Coronary artery (tissue), 2 donors: ENCODE measurements at regions not wholly inside any gene's neighbourhood (a gene's known extent, or its start where the extent isn't known, plus 50 kb on each side); places are given as distances from the start of the nearest gene placed in this dataset.

ENCODE experiments used
- DNase-seq: peaks from one replicate; pipeline ENCODE4 v3.0.0-alpha.2; 2017; ENCODE audit warnings: low spot score
- H3K27ac ChIP-seq, 2 donors: fragments of 200-600 bp; sonication (generic); one replicate each; pipeline ENCODE4 v1.5.1; 2016 to 2019
- H3K4me3 ChIP-seq: fragments of 200-600 bp; sonication (generic); 2 replicates; pipeline ENCODE4 v1.5.1; 2016; ENCODE audit warnings: mild to moderate bottlenecking, moderate library complexity
- TF ChIP-seq, protein P1 (sequence below): fragments of 200-600 bp; sonication (generic); IDR thresholded peaks from one replicate; pipeline ENCODE4 v1.5.1; 2019; ENCODE audit warnings: antibody characterized with exemption

DNA sequence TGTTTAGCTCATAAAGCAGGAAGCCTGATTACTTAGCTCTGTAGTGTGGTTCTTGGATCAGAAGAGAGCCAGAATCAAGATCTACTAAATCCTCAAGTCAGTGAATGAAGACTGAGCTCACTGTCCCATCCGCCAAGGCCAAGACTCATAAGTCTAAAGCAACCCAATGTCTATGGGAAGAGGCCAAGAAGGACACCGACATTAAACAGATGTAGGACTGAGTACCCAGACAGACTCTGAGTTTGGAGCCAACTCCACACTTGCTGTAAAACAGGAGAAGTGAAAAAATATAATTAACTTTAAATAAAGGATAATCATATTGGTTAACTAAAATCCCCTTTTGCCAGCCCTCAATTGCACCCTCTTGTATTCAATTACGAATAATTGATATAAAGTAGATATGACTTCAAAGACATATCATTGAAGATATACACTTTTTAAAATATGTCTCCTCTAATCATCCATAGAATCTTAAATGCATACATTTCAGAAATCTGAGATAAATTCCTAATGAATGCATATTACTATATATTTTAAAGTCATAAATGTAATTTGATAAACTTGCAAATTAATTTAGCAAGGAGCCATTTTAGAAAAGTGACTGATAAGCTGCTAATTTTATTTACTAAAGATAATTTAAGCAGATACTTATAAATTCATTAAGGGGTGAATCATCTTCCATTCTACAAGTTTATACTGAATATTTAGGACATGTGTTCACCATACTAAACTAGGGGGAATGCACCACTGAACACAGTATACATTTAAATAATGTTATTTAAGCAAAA is 617.0 kb upstream of the ARID1B start:
- TF ChIP-seq, protein P1, sequence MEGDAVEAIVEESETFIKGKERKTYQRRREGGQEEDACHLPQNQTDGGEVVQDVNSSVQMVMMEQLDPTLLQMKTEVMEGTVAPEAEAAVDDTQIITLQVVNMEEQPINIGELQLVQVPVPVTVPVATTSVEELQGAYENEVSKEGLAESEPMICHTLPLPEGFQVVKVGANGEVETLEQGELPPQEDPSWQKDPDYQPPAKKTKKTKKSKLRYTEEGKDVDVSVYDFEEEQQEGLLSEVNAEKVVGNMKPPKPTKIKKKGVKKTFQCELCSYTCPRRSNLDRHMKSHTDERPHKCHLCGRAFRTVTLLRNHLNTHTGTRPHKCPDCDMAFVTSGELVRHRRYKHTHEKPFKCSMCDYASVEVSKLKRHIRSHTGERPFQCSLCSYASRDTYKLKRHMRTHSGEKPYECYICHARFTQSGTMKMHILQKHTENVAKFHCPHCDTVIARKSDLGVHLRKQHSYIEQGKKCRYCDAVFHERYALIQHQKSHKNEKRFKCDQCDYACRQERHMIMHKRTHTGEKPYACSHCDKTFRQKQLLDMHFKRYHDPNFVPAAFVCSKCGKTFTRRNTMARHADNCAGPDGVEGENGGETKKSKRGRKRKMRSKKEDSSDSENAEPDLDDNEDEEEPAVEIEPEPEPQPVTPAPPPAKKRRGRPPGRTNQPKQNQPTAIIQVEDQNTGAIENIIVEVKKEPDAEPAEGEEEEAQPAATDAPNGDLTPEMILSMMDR: no peak
- DNase-seq: no peak
- H3K4me3 ChIP-seq: no peak overlapping the region
- H3K27ac ChIP-seq: no peak overlapping the region

DNA sequence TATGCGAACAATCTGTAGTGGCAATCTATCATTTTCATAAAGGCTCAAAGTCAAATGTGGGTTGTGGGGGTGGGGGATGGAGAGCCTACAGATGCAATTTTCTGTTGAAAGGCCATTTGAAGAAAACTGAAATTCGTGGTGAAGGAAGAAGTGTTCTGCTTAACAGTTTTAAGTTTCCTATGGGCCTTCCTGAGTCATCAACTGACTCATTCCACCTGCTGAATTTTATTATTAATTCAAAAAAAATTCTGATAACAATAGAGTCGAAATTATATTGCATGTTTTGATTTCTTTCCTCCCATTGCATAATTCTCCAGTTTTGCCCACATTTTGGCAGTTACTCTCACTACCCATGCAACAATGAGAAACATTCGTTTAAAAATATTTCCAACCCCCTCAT is 622.3 kb upstream of the ARID1B start:
- Histone ChIP-seq H3K4me3 (no peak overlapping the region), H3K27ac (no peak overlapping the region)
- DNase-seq: no peak
- TF ChIP-seq, protein P1: no peak

DNA sequence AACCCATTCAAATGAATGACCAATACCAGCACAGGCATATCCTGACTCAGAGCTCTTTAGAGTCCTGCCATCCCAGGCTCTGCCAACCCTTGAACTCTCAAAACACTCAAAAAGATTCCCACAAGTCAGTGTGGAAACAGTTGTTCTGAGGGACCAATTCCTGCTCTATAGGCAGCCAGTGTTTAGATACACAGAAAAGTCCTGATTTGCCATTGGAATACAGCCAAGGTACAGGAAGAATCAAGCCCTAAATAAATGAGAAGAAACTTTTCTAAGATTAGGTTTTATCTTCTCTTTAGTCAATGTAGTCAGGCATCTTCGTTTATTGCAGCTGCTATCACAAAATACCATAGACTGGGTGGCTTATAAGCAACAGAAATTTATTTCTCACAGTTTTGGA is 626.8 kb upstream of the ARID1B start:
- TF ChIP-seq, protein P1: no peak
- Histone ChIP-seq H3K4me3 (no peak overlapping the region), H3K27ac (no peak overlapping the region)
- DNase-seq: no peak

DNA sequence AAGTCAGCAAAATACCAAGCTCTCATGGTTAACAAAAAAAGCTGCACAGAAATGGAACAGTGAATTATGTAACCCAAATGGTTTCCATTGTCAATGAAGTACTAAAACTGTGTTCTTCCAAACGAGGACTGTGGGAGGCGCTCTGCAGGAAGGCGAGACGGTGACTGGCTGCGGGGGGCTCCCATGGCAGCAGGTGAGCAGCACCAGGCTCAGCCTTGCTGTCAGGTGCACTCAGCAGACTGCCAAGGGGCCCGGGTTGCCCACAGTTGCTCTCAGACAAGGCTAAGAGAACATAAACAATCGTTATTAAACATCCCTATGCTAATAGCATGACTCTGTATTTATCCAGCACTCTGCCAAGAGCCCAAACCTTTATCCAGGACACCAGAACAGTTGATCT is 630.3 kb upstream of the ARID1B start:
- TF ChIP-seq, protein P1: no peak
- Histone ChIP-seq H3K27ac (no peak overlapping the region), H3K4me3 (no peak overlapping the region)
- no peak for DNase-seq

DNA sequence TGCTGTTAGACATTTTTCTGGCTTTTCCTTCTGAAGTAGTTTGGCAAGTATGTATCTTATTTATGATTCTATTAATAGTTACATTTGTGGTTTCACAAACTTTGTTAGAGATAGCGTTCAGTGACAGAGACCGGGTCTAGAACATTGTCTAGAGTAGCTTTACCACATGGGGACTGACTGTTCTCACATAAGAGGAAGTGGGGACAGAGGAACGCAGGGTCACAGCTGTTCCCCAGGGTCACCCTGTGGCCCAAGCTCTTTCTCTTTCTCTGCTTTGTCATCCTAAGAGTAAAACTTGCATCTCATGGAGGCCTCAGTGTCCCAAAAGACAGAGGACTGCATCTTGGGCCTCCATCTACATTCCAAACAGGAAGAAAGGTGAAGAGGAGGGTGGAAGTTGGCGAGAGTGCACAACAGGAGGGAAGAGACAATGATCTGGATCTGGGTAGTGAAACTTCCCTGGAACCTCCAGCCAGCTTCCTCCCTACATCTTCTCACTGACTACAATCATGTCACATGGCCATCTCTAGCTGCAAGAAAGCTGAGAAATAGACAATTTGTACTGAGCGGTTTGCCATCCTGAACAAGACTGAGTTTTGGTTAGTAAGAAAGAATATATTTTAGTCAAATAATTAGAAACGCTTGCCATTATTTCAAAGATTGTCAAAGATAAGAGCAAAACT is 645.8 kb upstream of the ARID1B start:
- DNase-seq: no peak
- Histone ChIP-seq H3K4me3 (no peak overlapping the region), H3K27ac (no peak overlapping the region)
- TF ChIP-seq, protein P1: no peak

DNA sequence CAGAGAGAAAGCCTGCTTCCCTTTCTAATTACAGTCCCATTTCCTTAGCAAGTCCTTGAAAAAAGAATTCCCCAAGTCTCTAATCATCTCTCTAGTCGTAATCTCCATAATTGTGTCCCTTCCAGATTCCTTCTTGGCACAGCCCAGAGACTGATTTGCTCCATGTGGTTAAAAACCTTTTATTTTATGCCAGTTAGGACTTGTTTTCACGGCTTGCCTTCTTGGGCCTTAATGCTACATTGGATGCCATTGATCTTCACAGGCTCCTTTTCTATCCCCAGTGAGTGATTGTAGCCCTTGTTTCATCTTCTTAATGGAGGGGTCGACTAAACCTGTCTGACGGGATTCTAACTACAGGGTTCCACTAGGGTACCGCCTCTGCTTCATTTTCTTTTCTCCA is 650.6 kb upstream of the ARID1B start:
- Histone ChIP-seq H3K27ac (no peak overlapping the region), H3K4me3 (no peak overlapping the region)
- TF ChIP-seq, protein P1: no peak
- no peak for DNase-seq

DNA sequence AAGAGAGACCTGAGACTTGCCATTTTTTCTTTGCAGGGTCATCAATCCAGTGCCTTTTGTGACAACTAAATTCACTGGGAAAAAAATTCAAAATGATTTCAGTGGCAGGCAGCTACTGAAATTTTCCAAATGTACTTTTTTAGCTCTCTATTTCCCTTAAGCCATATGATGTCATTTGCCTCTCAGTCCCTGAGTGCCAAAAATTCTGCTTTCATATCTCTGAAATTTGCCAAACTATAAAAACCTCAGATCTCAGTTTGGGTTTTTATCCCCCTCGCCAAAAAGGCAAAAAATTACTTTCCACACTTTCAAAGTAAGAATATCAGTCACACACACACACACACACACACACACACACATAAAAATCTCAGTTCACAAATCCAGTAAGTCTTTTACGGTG is 651.3 kb upstream of the ARID1B start:
- Histone ChIP-seq H3K27ac (peak overlapping the region; percentile 3 to 5), H3K4me3 (no peak overlapping the region)
- DNase-seq: no peak
- TF ChIP-seq, protein P1: no peak
